ENCODE measurements at regions not wholly inside any gene's neighbourhood (a gene's known extent, or its start where the extent isn't known, plus 50 kb on each side); places are given as distances from the start of the nearest gene placed in this dataset.

GRCh38 chr6:135655055-135655454 is 157.5 kb upstream of the AHI1 start:
- H3K4me3 ChIP-seq (ENCODE audit: low read depth in 1 of 2, low read length in 2 of 2) = no peak overlapping the region
- H3K9me3 ChIP-seq (ENCODE audit: control insufficient read depth in 1 of 2, low read length in 2 of 2) = no peaks in the 10 kb centered on the region
- H3K27ac ChIP-seq (ENCODE audit: low read length) = no peak overlapping the region
- no peaks in the 10 kb centered on the region for H3K27me3 ChIP-seq (ENCODE audit: low read depth, low read length)
- H3K36me3 ChIP-seq (ENCODE audit: control insufficient read depth in 1 of 2, insufficient read depth in 2 of 2, low read length in 2 of 2) = no peaks in the 10 kb centered on the region
- H3K4me1 ChIP-seq (ENCODE audit: control insufficient read depth in 1 of 2, insufficient read depth in 2 of 2, low read length in 2 of 2) = no peaks in the 10 kb centered on the region

GRCh38 chr6:135657207-135657606 is 159.7 kb upstream of the AHI1 start:
- no peak overlapping the region for H3K4me3 ChIP-seq (ENCODE audit: low read depth in 1 of 2, low read length in 2 of 2)
- no peaks in the 10 kb centered on the region for H3K4me1 ChIP-seq (ENCODE audit: control insufficient read depth in 1 of 2, insufficient read depth in 2 of 2, low read length in 2 of 2)
- no peak overlapping the region for H3K27ac ChIP-seq (ENCODE audit: low read length)
- no peaks in the 10 kb centered on the region for H3K27me3 ChIP-seq (ENCODE audit: low read depth, low read length)
- H3K9me3 ChIP-seq (ENCODE audit: control insufficient read depth in 1 of 2, low read length in 2 of 2) = peaks cover 0 to 3% of the 10 kb centered on the region in 2 donors
- no peaks in the 10 kb centered on the region for H3K36me3 ChIP-seq (ENCODE audit: control insufficient read depth in 1 of 2, insufficient read depth in 2 of 2, low read length in 2 of 2)

DNA sequence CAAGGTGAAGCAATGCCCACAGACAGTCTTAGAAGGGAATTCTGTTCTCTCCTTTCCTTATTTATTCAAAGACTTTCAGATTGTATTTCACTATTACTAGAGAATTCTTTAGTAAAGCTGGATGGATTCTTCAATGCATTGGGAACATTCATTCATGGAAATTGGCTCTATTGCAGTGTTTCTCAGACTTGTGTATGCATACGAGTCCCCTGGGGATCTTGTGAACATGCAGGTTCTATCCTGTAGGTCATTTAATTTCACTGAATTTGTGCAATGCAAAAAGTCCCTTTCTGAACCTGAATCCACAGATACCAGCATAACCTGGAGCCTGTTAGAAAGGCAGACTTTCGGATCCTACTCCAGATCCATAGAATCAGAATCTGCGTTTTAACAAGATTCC is 160.9 kb upstream of the AHI1 start:
- Histone ChIP-seq H3K4me3 (ENCODE audit: low read depth in 1 of 2, low read length in 2 of 2) (no peak overlapping the region), H3K4me1 (ENCODE audit: control insufficient read depth in 1 of 2, insufficient read depth in 2 of 2, low read length in 2 of 2) (no peaks in the 10 kb centered on the region), H3K27me3 (ENCODE audit: low read depth, low read length) (no peaks in the 10 kb centered on the region), H3K27ac (ENCODE audit: low read length) (no peak overlapping the region), H3K9me3 (ENCODE audit: control insufficient read depth in 1 of 2, low read length in 2 of 2) (peaks cover 0 to 3% of the 10 kb centered on the region in 2 donors), H3K36me3 (ENCODE audit: control insufficient read depth in 1 of 2, insufficient read depth in 2 of 2, low read length in 2 of 2) (no peaks in the 10 kb centered on the region)

- no peak overlapping the region for H3K27ac ChIP-seq (ENCODE audit: low read length)
- H3K4me3 ChIP-seq (ENCODE audit: low read depth in 1 of 2, low read length in 2 of 2) = no peak overlapping the region
- no peaks in the 10 kb centered on the region for H3K36me3 ChIP-seq (ENCODE audit: control insufficient read depth in 1 of 2, insufficient read depth in 2 of 2, low read length in 2 of 2)
- H3K27me3 ChIP-seq (ENCODE audit: low read depth, low read length) = no peaks in the 10 kb centered on the region
- H3K9me3 ChIP-seq (ENCODE audit: control insufficient read depth in 1 of 2, low read length in 2 of 2) = peaks cover 0 to 3% of the 10 kb centered on the region in 2 donors
- H3K4me1 ChIP-seq (ENCODE audit: control insufficient read depth in 1 of 2, insufficient read depth in 2 of 2, low read length in 2 of 2) = no peaks in the 10 kb centered on the region
Observed at GRCh38 chr6:135658916-135659315, 161.4 kb upstream of the AHI1 start.

GRCh38 chr6:135664527-135664926 is 167.0 kb upstream of the AHI1 start:
- no peaks in the 10 kb centered on the region for H3K27me3 ChIP-seq (ENCODE audit: low read depth, low read length)
- no peaks in the 10 kb centered on the region for H3K36me3 ChIP-seq (ENCODE audit: control insufficient read depth in 1 of 2, insufficient read depth in 2 of 2, low read length in 2 of 2)
- no peak overlapping the region for H3K4me3 ChIP-seq (ENCODE audit: low read depth in 1 of 2, low read length in 2 of 2)
- no peaks in the 10 kb centered on the region for H3K4me1 ChIP-seq (ENCODE audit: control insufficient read depth in 1 of 2, insufficient read depth in 2 of 2, low read length in 2 of 2)
- H3K27ac ChIP-seq (ENCODE audit: low read length) = no peak overlapping the region
- H3K9me3 ChIP-seq (ENCODE audit: control insufficient read depth in 1 of 2, low read length in 2 of 2) = peaks cover 0 to 7% of the 10 kb centered on the region in 2 donors

DNA sequence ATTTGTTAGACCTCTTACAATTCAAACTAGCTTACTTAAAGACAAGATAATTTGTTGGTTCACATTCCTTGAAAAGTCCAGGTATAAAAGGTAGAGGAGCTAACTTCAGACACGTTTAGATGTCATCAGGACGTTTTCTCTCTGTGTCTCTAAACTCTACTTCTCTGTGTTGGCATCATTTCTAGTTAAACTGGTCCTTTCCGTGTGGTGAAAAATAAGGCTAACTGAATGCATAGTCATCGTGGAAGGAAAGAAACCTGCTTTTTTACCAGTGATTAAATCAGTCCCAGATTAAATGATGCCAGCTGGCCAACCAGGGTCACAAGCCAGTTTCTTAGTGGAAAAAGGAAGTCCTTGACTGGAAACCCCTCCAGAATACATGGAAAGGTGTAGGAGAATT is 168.4 kb upstream of the AHI1 start:
- H3K27ac ChIP-seq (ENCODE audit: low read length) = no peak overlapping the region
- H3K36me3 ChIP-seq (ENCODE audit: control insufficient read depth in 1 of 2, insufficient read depth in 2 of 2, low read length in 2 of 2) = no peaks in the 10 kb centered on the region
- no peaks in the 10 kb centered on the region for H3K27me3 ChIP-seq (ENCODE audit: low read depth, low read length)
- H3K9me3 ChIP-seq (ENCODE audit: control insufficient read depth in 1 of 2, low read length in 2 of 2) = peaks cover 0 to 7% of the 10 kb centered on the region in 2 donors
- H3K4me1 ChIP-seq (ENCODE audit: control insufficient read depth in 1 of 2, insufficient read depth in 2 of 2, low read length in 2 of 2) = no peaks in the 10 kb centered on the region
- no peak overlapping the region for H3K4me3 ChIP-seq (ENCODE audit: low read depth in 1 of 2, low read length in 2 of 2)

DNA sequence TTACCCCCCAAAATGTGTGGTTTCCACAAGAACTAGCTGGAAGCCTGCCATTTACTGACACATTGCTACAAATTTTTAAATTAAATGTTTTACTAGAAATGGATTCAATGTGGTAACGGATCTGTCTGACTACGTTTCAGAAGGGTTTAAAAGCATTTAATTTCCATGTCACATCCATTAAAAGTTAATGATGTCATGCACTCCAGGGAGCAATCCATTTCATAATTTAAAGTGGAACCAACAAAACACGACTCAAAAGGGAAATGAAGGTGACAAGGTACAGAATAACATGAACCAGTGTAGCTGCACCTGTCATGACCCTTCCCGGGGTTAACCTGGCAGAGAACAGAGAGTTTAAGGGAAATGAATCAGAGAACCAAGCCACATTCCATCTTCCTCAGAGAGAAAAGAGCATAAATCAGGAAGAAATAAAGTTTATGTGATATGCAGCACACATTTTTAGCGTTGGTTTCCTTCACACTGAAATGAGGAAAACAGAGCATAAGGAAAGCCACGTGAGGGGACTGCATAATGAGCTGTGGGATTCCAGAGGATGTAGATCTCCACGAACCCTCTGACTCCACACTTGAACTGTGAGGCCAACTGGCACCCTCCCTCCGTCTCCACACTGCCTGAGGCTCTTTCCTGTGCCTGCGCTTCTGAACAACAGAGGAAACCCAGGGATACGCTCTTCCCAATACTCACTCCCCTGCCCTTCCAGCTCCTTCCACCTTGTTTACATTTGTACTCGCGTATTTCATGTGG is 170.3 kb upstream of the AHI1 start:
- Histone ChIP-seq H3K9me3 (ENCODE audit: control insufficient read depth in 1 of 2, low read length in 2 of 2) (peaks cover 0 to 3% of the 10 kb centered on the region in 2 donors), H3K4me3 (ENCODE audit: low read depth in 1 of 2, low read length in 2 of 2) (peak overlapping the region in 1 of 2 donors; percentile 28), H3K27ac (ENCODE audit: low read length) (no peak overlapping the region)

GRCh38 chr6:135672256-135672655 is 174.7 kb upstream of the AHI1 start:
- Histone ChIP-seq H3K4me1 (ENCODE audit: control insufficient read depth in 1 of 2, insufficient read depth in 2 of 2, low read length in 2 of 2) (no peaks in the 10 kb centered on the region), H3K36me3 (ENCODE audit: control insufficient read depth in 1 of 2, insufficient read depth in 2 of 2, low read length in 2 of 2) (no peaks in the 10 kb centered on the region), H3K27ac (ENCODE audit: low read length) (no peak overlapping the region), H3K27me3 (ENCODE audit: low read depth, low read length) (no peaks in the 10 kb centered on the region), H3K4me3 (ENCODE audit: low read depth in 1 of 2, low read length in 2 of 2) (no peak overlapping the region), H3K9me3 (ENCODE audit: control insufficient read depth in 1 of 2, low read length in 2 of 2) (no peaks in the 10 kb centered on the region)

More for the DNA sequence above, 170.3 kb upstream of the AHI1 start:
- Histone ChIP-seq H3K27me3 (ENCODE audit: low read depth, low read length) (no peaks in the 10 kb centered on the region), H3K36me3 (ENCODE audit: control insufficient read depth in 1 of 2, insufficient read depth in 2 of 2, low read length in 2 of 2) (no peaks in the 10 kb centered on the region), H3K4me1 (ENCODE audit: control insufficient read depth in 1 of 2, insufficient read depth in 2 of 2, low read length in 2 of 2) (no peaks in the 10 kb centered on the region)

DNA sequence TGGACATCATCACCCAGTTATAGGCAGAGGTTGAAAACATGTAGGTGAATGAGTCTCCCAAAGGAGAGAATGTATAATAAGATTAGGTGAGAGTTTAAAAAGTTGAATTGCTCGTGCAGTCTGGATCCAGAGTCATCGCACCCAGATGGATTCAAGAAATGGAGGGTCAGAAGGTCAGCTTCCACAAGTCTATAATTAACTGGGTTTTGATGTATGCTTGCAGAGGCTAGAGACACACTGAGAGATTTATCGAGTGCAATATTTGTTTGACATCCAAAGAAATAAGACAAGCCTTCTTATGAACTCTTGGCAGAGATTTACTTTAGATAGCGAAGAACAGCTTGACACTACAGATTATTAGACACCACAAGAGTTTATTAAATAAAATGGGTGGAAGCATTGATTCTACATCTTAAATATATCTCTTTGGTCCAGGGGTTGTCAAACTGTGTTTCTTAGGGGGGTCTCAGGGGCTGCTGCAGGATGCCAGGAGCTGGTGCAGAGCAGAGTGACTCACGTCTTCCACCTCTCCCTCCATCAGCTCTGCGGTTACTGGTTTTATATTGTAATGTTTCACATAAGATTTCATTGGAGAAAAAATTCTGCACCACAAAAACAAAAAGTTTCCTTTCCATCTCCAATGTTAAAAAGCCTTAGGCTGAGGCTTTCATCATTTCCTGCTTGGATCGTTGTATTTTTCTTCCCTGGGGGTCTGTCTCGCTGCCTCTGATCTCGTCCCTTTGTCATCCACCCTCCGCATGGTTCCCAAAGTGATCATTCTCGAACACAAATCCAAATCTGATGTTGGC is 176.2 kb upstream of the AHI1 start:
- Histone ChIP-seq H3K27me3 (ENCODE audit: low read depth, low read length) (no peaks in the 10 kb centered on the region), H3K9me3 (ENCODE audit: control insufficient read depth in 1 of 2, low read length in 2 of 2) (no peaks in the 10 kb centered on the region), H3K27ac (ENCODE audit: low read length) (no peak overlapping the region), H3K4me3 (ENCODE audit: low read depth in 1 of 2, low read length in 2 of 2) (no peak overlapping the region), H3K36me3 (ENCODE audit: control insufficient read depth in 1 of 2, insufficient read depth in 2 of 2, low read length in 2 of 2) (no peaks in the 10 kb centered on the region), H3K4me1 (ENCODE audit: control insufficient read depth in 1 of 2, insufficient read depth in 2 of 2, low read length in 2 of 2) (no peaks in the 10 kb centered on the region)

GRCh38 chr6:135675026-135675425 is 176.5 kb upstream of the PDE7B start:
- no peaks in the 10 kb centered on the region for H3K36me3 ChIP-seq (ENCODE audit: control insufficient read depth in 1 of 2, insufficient read depth in 2 of 2, low read length in 2 of 2)
- no peak overlapping the region for H3K4me3 ChIP-seq (ENCODE audit: low read depth in 1 of 2, low read length in 2 of 2)
- H3K9me3 ChIP-seq (ENCODE audit: control insufficient read depth in 1 of 2, low read length in 2 of 2) = no peaks in the 10 kb centered on the region
- H3K27ac ChIP-seq (ENCODE audit: low read length) = no peak overlapping the region
- H3K4me1 ChIP-seq (ENCODE audit: control insufficient read depth in 1 of 2, insufficient read depth in 2 of 2, low read length in 2 of 2) = no peaks in the 10 kb centered on the region
- H3K27me3 ChIP-seq (ENCODE audit: low read depth, low read length) = no peaks in the 10 kb centered on the region

DNA sequence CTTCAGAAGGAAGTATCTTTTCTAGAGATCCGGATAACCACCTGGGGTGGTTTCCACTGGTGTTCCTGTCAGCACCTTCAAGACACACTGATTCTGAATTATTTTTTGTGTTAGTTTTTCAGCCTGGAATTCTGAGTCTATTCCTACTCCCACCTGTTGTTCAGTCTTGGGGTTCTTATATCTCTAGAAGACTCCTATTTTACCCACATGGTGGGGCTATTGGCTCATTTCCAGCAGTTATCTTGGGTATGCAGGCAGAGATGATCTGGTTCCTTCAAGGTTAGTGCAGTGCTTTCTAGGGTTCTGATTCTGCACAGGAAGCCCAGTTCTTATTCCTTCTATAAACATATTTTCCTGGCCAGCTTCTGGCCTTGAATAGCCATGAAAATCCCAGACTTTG is 175.6 kb upstream of the PDE7B start:
- Histone ChIP-seq H3K9me3 (ENCODE audit: control insufficient read depth in 1 of 2, low read length in 2 of 2) (no peaks in the 10 kb centered on the region), H3K27me3 (ENCODE audit: low read depth, low read length) (no peaks in the 10 kb centered on the region), H3K27ac (ENCODE audit: low read length) (no peak overlapping the region), H3K36me3 (ENCODE audit: control insufficient read depth in 1 of 2, insufficient read depth in 2 of 2, low read length in 2 of 2) (no peaks in the 10 kb centered on the region), H3K4me3 (ENCODE audit: low read depth in 1 of 2, low read length in 2 of 2) (no peak overlapping the region), H3K4me1 (ENCODE audit: control insufficient read depth in 1 of 2, insufficient read depth in 2 of 2, low read length in 2 of 2) (no peaks in the 10 kb centered on the region)

Measured in muscle layer of duodenum (tissue), 2 donors.